ENCODE measurements at regions not wholly inside any gene's neighbourhood (a gene's known extent, or its start where the extent isn't known, plus 50 kb on each side); places are given as distances from the start of the nearest gene placed in this dataset.
A peak's percentile ranks its signal among the peaks of the same experiment; 100 is the strongest.
"Not testable (repeated sequence)": the region's sequence is repeated elsewhere in the genome, so short reads cannot be mapped to it uniquely, and the experiment has no call there.

GRCh38 chr5:174503461-174504265 is 220.7 kb upstream of the MSX2 start:
- H3K9me2 ChIP-seq (replicated peaks; ENCODE audit: low read depth, low read length), result no peaks in the 10 kb centered on the region
- H3K36me3 ChIP-seq (ENCODE audit: insufficient read depth, low read length), result no peaks in the 10 kb centered on the region
- H3K9ac ChIP-seq (ENCODE audit: low read depth, low read length, poor library complexity, severe bottlenecking), result no peak overlapping the region
- H3K9me3 ChIP-seq (ENCODE audit: insufficient read depth, low read depth, low read length), result no peaks in the 10 kb centered on the region
- no peaks in the 10 kb centered on the region for H3F3A ChIP-seq (ENCODE audit: low read depth)
- H3K79me2 ChIP-seq (ENCODE audit: insufficient read depth, low read length), result no peaks in the 10 kb centered on the region
- TF ChIP-seq CTCF (conservative IDR thresholded peaks at IDR 0.05; ENCODE audit: low read length), result no peak
- TF ChIP-seq EZH2phosphoT487 (IDR thresholded peaks at IDR 0.05; ENCODE audit: borderline replicate concordance), result no peak
- H3K4me1 ChIP-seq (ENCODE audit: insufficient read depth, low read length, poor library complexity, severe bottlenecking), result peaks cover 9% of the 10 kb centered on the region
- no peak overlapping the region for H2AFZ ChIP-seq (ENCODE audit: low read length)
- no peak overlapping the region for H3K4me3 ChIP-seq (ENCODE audit: low read length, poor library complexity, severe bottlenecking)
- no peaks in the 10 kb centered on the region for H4K20me1 ChIP-seq (ENCODE audit: insufficient read depth, low read length, poor library complexity, severe bottlenecking)
- H3K4me2 ChIP-seq (ENCODE audit: low read depth, low read length, poor library complexity, severe bottlenecking), result no peak overlapping the region
- H3K27me3 ChIP-seq (ENCODE audit: insufficient read depth, low read length, poor library complexity, severe bottlenecking), result no peaks in the 10 kb centered on the region

GRCh38 chr5:174504266-174504726 is 220.1 kb upstream of the MSX2 start:
- no peak overlapping the region for H3K4me2 ChIP-seq (ENCODE audit: low read depth, low read length, poor library complexity, severe bottlenecking)

GRCh38 chr5:174505621-174506020 is 218.8 kb upstream of the MSX2 start:
- peak overlapping the region; percentile 45 for H3K4me2 ChIP-seq (ENCODE audit: low read depth, low read length, poor library complexity, severe bottlenecking)
- no peak for TF ChIP-seq CTCF (conservative IDR thresholded peaks at IDR 0.05; ENCODE audit: low read length)
- no peak for TF ChIP-seq EZH2phosphoT487 (IDR thresholded peaks at IDR 0.05; ENCODE audit: borderline replicate concordance)
- no peaks in the 10 kb centered on the region for H3K79me2 ChIP-seq (ENCODE audit: insufficient read depth, low read length)
- H3K4me3 ChIP-seq (ENCODE audit: low read length, poor library complexity, severe bottlenecking), result no peak overlapping the region
- H3K4me1 ChIP-seq (ENCODE audit: insufficient read depth, low read length, poor library complexity, severe bottlenecking), result peaks cover 9% of the 10 kb centered on the region
- H3K27me3 ChIP-seq (ENCODE audit: insufficient read depth, low read length, poor library complexity, severe bottlenecking), result no peaks in the 10 kb centered on the region
- H3K9me2 ChIP-seq (replicated peaks; ENCODE audit: low read depth, low read length), result no peaks in the 10 kb centered on the region
- no peaks in the 10 kb centered on the region for H3K36me3 ChIP-seq (ENCODE audit: insufficient read depth, low read length)
- no peaks in the 10 kb centered on the region for H3F3A ChIP-seq (ENCODE audit: low read depth)
- no peak overlapping the region for H2AFZ ChIP-seq (ENCODE audit: low read length)
- H3K9me3 ChIP-seq (ENCODE audit: insufficient read depth, low read depth, low read length), result no peaks in the 10 kb centered on the region
- no peaks in the 10 kb centered on the region for H4K20me1 ChIP-seq (ENCODE audit: insufficient read depth, low read length, poor library complexity, severe bottlenecking)
- H3K9ac ChIP-seq (ENCODE audit: low read depth, low read length, poor library complexity, severe bottlenecking), result no peak overlapping the region

More at GRCh38 chr5:174504266-174504726, 220.1 kb upstream of the MSX2 start:
- peaks cover 9% of the 10 kb centered on the region for H3K4me1 ChIP-seq (ENCODE audit: insufficient read depth, low read length, poor library complexity, severe bottlenecking)
- no peaks in the 10 kb centered on the region for H3K79me2 ChIP-seq (ENCODE audit: insufficient read depth, low read length)
- H3K9me2 ChIP-seq (replicated peaks; ENCODE audit: low read depth, low read length), result no peaks in the 10 kb centered on the region
- H3K36me3 ChIP-seq (ENCODE audit: insufficient read depth, low read length), result no peaks in the 10 kb centered on the region
- H2AFZ ChIP-seq (ENCODE audit: low read length), result no peak overlapping the region
- H3K4me3 ChIP-seq (ENCODE audit: low read length, poor library complexity, severe bottlenecking), result no peak overlapping the region
- H3K9ac ChIP-seq (ENCODE audit: low read depth, low read length, poor library complexity, severe bottlenecking), result no peak overlapping the region
- H3K9me3 ChIP-seq (ENCODE audit: insufficient read depth, low read depth, low read length), result no peaks in the 10 kb centered on the region
- no peaks in the 10 kb centered on the region for H3F3A ChIP-seq (ENCODE audit: low read depth)
- TF ChIP-seq CTCF (conservative IDR thresholded peaks at IDR 0.05; ENCODE audit: low read length) (no peak), EZH2phosphoT487 (IDR thresholded peaks at IDR 0.05; ENCODE audit: borderline replicate concordance) (no peak)
- no peaks in the 10 kb centered on the region for H4K20me1 ChIP-seq (ENCODE audit: insufficient read depth, low read length, poor library complexity, severe bottlenecking)
- no peaks in the 10 kb centered on the region for H3K27me3 ChIP-seq (ENCODE audit: insufficient read depth, low read length, poor library complexity, severe bottlenecking)

- not testable (repeated sequence) for H3K4me2 ChIP-seq (ENCODE audit: low read depth, low read length, poor library complexity, severe bottlenecking); H3K4me3 ChIP-seq (ENCODE audit: low read length, poor library complexity, severe bottlenecking); H3K36me3 ChIP-seq (ENCODE audit: insufficient read depth, low read length); H4K20me1 ChIP-seq (ENCODE audit: insufficient read depth, low read length, poor library complexity, severe bottlenecking); H2AFZ ChIP-seq (ENCODE audit: low read length); H3K27me3 ChIP-seq (ENCODE audit: insufficient read depth, low read length, poor library complexity, severe bottlenecking); H3K4me1 ChIP-seq (ENCODE audit: insufficient read depth, low read length, poor library complexity, severe bottlenecking); H3K9ac ChIP-seq (ENCODE audit: low read depth, low read length, poor library complexity, severe bottlenecking); H3F3A ChIP-seq (ENCODE audit: low read depth); H3K9me2 ChIP-seq (replicated peaks; ENCODE audit: low read depth, low read length); H3K9me3 ChIP-seq (ENCODE audit: insufficient read depth, low read depth, low read length); H3K79me2 ChIP-seq (ENCODE audit: insufficient read depth, low read length)
These were observed 213.5 kb upstream of the MSX2 start for GRCh38 chr5:174510782-174511453.

Data from Loucy (cell line).